IPS DF 4.7 (cell line): ENCODE measurements at regions not wholly inside any gene's neighbourhood (a gene's known extent, or its start where the extent isn't known, plus 50 kb on each side); places are given as distances from the start of the nearest gene placed in this dataset.
"Not testable (repeated sequence)": the region's sequence is repeated elsewhere in the genome, so short reads cannot be mapped to it uniquely, and the experiment has no call there.

Source experiments
- DNase-seq: peaks from one replicate; pipeline ENCODE4 v3.0.0-alpha.2; 2013; ENCODE audit warnings: low spot score; ENCODE audit errors: extremely low read depth

DNA sequence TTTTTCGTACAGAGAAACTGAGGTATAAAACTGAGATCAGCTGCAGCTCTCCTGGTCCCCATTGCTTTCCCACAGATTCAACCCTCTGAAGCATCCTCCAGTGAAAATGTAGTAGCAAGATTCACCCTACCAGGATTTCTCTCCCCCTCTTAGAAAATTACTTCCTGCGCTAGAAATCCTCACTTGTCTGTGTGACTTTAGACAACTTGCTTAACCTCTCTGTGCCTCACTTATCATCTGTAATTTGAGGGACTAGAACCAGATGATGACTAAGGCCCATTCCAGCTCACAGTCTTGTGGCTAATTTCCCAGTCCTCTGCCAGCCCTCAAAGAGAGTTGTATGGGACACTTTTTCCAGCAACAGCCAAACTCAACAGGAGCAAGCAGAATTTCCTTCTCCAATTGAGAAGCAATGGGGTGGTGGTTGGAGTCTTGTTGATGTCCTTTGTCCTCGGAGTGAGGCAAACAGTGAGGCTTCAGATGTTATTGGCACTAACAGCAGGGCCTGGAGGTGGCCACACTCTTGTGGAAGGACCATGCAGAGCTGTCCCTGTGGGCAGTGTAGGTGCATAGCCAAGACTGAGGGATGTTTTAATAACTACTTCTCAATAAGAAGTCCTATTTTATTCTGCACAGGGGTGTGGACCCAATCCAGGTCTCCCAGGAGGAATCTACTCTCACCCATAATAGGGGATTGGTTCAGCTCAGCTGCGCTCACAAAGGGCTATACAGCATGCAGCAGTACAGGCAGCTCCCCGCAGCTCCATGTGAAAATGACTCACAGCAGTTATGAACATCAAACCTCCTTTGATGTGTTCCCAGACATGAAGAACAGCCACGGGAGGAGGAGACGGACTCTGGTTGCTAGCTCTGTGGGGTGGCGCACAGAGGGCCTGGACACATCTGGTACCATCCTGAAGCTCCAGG, 200.1 kb downstream of the DAD1 start:
- DNase-seq = no peak

DNA sequence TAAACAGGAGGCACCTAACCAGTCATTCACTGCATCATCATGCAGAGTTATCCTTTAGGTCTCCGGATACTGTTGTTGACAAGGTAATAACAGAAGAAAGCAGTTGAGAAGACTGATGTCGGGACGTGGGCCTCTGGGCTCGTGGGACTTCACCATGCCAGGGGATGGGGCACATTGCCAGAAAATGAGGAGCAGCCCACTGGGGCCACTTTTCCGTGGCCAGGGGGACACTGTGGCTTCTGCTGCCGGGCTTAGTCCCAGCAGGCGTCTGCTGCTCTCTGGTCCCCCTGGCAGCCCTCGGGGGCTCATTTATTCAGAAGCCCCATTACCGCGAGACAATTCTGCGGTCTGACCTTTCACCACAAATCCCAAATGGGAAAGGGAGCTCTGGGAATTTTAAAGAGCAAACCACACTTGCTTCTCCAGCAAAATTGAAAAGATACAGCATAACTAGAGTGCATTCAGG, 201.2 kb downstream of the DAD1 start:
- no peak for DNase-seq

DNA sequence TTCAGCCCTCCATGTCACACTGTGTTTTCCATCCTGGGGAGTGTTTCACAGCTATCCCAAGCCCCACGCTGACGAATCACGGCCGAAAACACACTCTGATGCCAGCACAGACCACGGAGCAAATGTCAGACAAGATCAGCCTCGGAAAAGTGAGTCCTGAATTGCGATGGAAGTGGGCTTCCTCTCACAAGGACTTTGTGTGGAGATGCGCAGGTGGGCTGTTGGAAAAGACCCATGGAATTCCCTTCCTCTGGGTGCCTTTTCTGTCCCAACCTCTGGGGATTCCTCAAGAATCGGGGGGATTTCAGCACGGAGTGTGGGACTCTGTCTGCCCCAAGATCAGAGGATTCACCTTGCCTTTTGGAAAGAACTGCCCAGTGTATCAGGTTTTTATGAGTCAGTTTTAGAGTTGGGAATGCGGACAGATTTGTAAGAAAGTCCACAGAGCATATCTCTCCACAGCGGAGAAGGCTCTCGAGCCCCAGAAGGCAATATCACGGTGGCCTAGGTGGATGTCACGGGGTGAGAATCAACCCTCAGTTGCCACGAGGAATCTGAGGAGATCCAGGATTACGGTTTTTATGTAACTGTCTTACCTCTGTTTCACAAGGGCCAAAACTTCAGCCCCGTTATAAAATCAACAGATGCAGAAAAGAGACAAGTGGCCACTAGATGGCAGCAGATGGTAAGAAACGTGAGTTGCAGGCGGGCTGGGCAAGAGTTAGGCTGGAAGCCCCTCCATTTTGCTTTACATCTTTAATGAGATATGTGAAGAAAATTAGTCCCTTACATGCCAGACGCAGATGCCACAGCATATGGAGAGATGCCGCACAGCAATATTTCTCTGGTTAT, 201.9 kb downstream of the DAD1 start:
- peak; percentile 71 for DNase-seq

DNA sequence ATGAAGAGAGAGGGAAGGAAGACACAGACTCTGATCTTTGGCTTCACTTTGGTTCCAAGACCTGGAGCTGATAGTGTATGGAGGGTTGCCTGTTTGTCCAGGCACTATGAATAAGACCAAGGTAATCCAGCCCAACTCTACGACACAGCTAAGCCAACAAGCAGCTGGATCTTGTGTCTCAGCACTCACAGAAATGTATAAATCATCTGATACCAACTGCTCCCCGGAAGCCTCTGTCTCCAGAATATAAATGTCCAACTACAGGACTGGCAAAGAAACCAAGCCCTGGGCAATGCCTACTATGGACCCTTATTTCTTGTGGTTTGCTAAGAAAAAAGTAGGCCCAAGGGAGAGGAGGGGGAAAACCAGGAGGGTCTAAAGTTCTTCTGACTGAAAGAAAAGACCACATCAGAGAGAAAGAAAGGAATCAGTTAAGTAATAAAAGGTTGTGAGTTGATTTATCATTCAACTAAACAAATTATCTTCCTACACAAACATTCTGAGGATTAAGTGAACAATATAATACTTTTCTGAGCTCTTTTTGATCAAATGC, 204.0 kb downstream of the DAD1 start:
- DNase-seq = no peak

DNA sequence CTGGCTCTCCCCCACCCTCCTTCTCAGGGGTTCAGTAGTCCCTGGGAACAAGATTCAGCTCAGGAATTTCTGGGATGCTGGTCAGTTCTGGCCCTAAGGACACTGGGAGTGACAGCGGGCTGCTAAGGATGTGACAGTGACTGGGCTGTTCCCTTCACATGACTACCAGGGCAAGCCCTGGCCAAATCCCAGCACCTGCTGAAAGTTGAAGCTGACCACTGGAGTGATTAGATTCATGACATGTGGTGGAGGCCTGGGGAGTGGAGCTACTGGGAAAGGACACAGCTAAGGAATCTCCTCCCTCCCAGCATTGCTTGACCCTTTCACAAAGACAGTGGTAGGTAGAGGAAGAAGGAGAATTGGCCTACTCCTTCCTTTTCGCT, 204.9 kb downstream of the DAD1 start:
- no peak for DNase-seq

DNA sequence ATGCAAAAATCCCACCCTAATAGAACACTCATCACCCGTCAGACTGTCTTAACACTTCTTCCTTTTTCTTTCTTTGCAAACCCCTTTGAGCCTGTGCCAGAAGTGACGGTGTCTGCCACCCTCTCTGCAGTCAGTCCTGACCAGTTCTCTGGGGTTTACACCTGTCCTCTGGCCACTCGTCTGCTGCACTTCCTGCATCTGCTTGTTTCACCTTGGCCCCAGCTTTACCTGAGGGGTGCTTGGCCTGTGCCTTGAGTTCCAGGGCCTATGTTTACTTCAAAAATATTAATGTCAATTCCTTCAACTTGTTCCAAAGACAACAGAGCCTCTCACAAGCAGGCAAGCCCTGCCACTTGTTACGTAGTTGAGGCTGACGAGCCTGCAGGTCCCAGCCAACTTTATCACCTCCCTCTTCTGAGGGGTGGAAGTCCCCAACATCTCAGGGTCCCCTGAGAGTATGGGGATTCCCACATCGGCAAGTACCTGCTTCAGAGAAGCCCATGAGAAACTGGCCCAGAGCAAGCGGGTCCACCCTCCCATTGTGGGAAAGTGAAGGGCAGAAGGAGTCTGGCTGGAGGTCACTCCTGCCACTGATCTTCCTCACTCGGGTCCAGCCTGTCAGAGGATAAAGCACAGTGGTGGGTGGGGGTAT, 205.4 kb downstream of the DAD1 start:
- no peak for DNase-seq

DNA sequence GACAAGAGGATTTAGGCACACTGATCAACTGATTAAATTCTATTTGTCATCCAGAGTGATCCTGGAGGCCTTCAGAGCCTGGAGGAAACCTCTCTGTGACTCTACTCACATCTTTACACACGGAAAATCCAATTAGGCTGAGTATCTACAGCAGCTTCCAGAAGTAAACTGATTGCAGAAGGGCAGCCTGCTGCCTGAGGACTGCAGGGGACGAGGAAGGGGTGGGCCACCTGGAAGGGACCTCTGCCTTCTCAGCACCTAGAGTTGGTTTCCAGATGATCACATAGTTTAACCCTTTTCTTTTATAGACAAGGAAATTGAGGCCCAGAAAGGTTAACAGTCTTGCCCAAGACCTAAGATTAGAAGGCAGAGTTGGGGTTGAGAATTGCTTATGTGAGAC, 206.1 kb downstream of the DAD1 start:
- DNase-seq = no peak

DNA sequence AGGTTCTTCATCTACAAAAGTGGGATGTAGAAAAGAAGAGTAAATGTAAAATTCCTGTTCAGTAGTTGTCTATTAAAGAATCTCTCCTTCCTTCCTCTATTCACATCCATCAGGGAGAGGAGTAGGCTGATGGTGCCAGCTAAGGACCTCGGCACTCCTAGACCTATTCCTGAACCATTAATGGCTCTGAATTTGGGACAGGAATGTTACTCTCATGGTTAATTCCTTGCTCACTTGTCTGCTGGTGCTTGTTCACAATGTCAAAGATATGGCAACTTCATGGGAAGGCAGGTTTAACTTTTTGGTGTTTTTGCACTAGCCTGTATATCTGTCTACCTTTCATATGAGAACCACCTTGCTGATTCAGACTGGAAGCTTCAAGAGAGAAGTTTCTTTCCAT, 206.6 kb downstream of the DAD1 start:
- DNase-seq = no peak

DNA sequence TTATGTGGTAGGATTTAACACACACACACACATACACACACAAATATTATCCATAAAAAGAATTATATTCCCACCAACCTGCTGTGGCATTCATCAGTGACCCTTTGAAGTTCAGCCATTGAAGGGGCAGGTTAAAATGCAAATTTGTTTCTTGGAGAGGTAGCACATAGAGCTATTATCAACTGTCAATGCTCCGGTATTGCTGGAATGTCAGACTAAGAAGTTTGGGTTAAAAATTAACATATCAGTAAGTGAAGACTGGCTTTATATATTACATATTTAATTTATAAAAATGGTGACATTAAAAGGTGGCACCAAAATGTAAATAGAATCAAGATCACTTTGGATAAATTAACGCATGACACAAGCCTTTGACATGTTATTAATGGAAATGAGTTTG, 207.3 kb downstream of the DAD1 start:
- no peak for DNase-seq

DNA sequence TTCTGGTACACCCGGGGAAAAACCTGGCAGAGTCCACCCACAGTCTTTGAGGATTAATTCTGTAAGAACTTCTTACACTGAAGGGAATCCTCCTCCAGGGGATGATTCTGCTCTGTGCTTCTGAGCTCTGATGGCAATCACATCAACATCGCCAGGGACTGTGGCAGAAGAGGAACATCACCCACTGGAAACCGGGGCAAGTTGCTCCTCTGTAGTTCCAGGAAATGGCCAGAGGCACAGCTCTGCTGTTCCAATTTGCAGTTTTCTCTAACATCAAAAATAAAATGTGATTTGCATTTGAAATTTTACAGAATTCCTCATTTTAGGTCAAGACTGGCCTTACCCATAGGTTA, 207.6 kb downstream of the DAD1 start:
- no peak for DNase-seq

DNA sequence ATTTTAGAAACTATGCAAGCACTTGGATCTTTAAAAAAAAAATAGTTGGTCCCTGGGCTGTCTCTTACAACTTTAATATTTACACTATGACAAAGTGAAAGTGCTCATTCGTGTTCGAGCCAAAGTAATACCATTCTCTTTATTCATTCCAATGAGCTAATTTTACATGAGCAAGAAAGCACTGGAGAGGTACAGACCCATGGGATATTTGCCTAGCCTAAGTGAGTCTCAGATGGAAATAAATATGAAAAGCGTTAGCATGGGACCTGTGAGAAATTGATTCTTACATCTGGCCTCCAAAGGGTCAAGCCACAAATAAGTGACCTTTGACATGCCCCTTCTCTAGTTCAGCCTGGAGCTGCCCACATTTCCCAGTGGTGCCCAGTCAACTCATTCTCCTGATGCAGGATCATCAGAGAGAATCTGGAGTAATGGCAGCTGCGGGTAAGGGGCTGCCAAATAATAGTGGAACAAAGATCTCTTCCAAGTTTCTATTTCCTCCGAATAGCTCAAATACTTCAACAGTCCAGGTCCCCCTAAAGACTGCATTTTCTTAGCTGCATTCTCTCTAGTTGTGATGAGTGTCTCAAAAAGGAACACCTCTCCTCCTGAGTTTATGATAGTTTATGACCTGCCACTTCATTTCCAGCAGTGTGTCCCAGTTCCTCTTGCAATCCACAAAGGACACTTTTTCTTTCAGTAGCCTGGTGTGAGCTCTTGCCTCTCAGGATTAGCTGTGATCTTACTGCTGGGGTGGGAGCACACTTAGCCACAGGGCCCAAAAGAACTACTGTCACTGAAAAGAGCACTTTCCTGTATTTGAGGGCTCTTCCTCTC, 208.2 kb downstream of the DAD1 start:
- no peak for DNase-seq

DNA sequence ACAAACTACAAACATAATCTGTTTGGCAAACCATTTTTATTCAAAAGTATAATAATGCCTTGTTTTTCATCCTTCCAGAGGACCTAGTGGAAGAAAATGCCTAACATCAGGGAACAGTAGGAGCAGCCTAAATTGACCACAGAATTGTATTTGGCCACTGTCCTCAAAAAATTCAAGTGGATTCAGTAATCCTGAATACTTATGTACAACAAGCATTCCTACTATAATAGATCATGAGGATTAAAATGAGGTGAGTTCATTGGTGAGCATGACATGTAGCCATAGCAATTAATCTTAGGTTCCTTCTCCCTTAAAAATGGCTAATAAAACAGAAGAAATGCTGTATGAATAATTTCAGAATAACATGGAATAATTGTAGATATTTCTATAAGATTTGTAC, 209.3 kb downstream of the DAD1 start:
- DNase-seq = no peak

DNA sequence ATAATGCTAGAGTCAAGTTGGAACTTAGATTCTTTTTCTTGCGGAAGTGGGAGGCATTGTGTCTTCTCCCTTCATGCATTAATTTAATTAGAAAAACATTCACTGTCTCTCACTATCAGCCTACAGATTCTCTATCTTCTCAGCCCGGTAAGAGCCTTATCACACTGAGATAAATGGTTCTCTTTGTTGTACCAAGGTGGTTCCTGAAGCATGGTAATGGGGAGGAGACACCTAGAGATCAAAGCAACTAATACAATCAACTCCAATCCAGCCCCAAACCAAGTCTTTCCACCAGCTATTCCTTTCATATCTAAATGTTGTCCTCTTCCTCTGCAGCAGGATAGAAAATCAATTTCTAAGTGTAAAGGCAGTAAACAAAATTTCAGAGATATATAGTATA, 210.8 kb downstream of the DAD1 start:
- no peak for DNase-seq

DNA sequence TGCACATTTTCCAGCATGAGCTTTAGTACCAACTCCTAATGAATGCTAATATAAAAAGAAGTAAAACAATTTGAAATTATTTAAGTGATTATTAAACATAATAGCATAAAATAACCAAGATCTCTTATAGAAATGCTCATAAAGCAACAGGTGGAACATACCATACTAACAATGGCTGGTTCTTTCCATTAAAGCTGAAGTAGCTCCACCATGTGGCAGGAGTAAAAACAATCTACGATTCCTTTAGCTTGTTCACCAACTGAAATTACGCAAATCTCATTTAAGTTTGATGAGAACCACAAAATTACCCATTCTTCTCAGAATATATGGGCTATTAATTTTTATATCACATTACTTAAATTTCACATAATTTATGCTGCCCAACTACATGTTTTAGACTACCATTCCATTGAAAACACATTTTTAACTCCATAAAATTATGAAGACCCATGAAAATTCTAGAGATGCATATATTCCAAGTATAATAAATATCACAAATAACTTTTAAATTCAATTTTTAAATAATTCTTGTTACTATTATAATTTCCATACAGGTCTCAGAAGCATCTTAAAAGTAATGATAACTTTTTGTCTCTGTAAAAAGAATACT, 213.6 kb downstream of the DAD1 start:
- DNase-seq = no peak

DNA sequence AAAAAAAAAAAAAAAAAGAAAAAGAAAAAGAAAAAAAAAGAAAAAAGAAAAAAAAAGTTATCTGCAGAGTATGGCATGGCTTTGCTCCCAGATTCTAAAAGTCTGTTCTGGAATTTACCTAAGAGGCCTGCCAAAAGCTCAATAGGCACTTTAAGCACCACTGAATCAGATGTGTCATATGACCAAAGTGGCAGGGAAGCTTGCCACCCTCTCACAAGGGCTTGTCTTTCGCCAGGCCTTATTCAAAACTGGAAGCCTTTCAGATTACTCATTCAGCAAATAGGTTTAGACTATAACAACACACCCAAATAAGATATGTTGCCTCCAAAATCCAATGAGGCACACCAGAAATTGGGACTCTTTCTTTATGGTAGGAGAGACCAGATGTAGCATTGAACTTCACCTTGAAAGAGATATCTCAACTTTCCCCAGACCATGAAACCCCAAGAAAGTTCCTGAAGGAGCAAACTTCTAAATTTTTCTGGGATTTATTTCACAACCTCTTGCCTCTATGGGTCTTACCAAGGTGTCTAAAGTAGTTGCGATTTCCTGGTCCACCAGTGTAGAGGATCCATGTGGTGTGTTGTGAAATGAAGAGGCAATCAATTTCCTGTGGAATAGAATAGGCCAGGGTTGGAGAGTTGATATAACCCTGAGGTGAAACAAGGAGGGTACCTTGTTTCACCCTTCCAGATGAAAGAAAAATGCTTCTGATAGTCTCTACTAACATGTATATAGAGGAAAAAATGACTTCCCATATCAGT, 218.8 kb downstream of the DAD1 start:
- DNase-seq = no peak

DNA sequence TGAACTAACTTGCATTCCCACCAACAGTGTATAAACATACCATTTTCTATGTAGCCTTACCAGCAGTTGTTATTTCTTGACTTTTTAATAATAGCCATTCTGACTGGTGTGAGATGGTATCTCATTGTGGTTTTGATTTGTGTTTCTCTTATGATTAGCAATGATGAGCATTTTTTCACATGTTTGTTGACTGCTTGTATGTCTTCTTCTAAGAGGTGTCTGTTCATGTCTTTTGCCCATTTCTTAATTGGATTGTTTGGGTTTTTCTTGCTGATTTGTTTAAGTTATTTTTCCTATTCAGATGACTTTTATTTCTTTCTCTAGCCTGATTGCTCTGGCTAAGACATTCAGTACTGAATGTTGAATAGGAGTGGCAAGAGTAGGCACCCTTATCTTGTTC, 230.3 kb downstream of the DAD1 start:
- DNase-seq = no peak

DNA sequence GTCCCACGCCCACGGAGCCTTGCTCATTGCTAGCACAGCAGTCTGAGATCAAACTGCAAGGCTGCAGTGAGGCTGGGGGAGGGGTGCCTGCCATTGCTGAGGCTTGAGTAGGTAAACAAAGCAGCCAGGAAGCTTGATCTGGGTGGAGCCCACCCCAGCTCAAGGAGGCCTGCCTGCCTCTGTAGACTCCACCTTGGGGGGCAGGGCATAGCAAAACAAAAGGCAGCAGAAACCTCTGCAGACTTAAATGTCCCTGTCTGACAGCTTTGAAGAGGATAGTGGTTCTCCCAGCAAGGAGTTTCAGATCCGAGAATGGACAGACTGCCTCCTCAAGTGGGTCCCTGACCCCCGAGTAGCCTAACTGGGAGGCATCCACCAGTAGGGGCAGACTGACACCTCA, 239.7 kb downstream of the DAD1 start:
- not testable (repeated sequence) for DNase-seq

DNA sequence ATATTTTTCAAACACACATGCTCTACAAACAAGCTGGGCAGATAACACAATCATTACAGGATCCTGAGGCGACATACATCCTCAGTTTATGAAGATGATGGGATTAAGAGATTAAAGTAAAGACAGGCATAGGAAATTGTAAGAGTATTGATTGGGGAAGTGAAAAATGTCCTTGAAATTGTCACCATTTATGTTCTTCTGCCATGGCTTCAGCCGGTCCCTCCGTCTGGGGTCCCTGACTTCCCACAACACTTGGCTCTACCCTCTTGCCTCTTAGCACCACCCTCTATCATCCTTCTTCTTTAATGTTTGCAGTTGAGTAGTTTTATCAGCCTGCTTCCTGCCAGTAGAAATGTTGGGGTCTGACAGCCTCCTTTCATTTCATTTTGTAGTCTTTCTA, 244.4 kb downstream of the DAD1 start:
- DNase-seq = no peak

DNA sequence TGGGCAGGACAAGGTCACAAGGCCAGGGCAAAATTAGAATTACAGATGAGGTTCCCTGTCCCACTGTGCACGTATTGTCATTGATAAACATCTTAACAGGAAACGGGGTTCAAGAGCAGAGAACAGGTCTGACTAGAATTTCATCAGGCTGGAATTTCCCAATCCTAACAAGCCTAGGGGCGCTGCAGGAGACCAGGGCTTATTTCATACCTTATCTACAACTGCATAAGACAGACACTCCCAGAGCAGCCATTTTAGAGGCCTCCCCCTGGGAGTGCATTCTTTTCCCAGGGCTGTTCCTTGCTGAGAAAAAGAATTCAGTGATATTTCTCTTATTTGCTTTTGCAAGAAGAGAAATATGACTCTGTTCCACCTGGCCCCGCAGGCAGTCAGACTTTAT, 244.8 kb downstream of the DAD1 start:
- DNase-seq = not testable (repeated sequence)

DNA sequence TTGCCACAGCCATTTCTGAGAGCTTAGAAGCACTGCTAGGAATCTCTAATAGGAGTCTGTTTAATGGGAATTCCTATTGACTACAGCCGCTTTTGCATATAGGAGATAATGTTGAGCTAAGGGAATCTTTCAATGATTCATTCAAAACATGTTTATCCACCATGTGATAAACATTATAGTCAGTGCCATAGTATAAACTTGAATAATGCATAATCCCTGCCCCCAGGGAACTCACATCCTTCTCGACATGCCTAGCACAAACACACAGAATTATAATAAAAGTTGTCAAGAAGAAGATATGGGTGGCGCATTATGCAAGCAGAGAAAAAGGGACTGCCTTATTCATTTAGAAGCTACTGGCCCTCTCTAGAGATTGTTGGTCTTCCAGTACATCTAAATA, 248.0 kb downstream of the DAD1 start:
- no peak for DNase-seq
